HG03196 (cell line): ENCODE measurements at regions not wholly inside any gene's neighbourhood (a gene's known extent, or its start where the extent isn't known, plus 50 kb on each side); places are given as distances from the start of the nearest gene placed in this dataset.
"Not testable (repeated sequence)": the region's sequence is repeated elsewhere in the genome, so short reads cannot be mapped to it uniquely, and the experiment has no call there.

Source experiments
- ATAC-seq: cut with Tn5 transposase; IDR thresholded peaks from one replicate; pipeline ENCODE4 v1.9.1; 2021; ENCODE audit not compliant: unreplicated experiment

DNA sequence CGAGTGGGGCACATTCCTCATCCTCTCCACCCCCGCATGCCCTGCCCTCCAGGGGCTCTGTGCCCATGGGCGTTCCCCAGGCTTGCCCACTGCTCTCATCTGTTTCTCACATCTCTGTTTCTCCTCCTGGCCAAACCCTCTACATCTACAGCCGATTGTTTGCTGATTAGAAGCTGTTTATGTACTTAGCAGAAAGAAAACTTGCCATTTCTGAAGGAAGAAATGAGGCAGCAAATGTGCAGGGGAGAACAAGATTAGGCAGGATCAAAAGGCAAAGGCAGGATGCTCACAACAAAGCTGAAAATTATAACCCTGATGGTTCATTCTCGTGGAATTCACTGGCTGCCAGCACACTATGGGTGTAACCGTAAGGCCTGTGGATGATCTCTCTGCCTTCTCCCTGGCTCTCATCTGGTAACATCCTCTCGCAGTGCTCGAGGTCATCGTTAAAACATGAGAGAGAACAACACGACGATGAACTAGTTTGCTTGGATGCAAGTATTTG is 111.6 kb upstream of the KLF14 start:
- ATAC-seq: no peak

GRCh38 chr7:130849604-130850003 is 115.6 kb upstream of the KLF14 start:
- no peak for ATAC-seq

- ATAC-seq: no peak
Measured at GRCh38 chr7:130850956-130851355, 116.9 kb upstream of the KLF14 start.

GRCh38 chr7:130852867-130853266 is 118.9 kb upstream of the KLF14 start:
- no peak for ATAC-seq

DNA sequence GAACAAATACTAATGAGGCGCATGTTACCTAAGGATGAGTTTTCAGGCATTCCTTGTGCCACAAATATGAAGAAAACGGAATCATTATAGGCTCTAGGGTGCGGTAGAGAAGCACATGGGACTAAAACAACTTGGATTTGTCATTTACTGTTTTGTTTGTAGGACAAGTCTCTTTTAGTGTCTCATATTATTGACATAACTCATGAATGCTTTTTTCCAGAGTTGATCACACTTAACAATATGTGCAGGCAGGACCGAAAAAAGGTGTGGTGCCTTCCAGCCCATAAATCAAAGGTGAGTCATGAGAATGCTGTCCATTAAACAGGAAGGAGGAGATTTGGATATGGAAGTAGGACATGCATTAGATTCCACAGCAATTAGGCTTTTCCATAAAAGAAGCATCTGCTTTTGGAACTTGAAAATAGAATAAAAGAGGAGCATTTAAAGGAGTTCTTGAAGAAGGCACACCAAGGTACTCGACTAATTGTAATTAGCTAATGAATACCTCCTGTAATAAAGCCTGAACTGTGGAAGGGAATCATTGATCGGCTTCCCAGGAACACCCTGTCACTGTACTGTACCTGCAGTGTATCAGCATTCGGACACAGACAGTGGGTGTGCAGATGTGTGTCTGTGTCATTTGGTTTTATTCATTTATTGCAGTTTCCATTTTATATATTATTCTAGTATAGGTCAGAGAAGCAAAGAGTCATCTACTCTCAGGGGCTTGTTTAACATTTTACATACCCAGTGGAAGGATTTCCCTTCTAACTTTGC is 119.7 kb upstream of the KLF14 start:
- ATAC-seq: no peak

DNA sequence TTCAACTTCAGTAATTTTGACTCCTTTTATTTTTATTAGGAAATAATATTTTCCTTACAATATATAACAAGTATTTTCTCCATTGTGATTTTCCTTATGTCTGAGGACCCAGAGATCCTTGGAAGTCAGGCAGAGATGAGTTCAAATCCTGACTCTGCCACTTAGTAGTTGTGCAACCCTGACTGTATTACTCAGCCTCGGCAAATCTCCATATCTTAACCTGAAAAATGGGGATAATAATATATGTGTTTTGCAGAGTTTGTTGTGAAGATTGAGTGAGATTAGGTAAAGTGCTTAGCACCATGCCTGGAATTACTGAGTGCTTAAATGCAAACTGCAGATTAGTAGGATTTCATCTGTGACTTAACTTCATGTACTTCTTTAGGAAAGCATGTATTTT is 120.5 kb upstream of the KLF14 start:
- ATAC-seq: no peak

GRCh38 chr7:130856866-130857265 is 122.9 kb upstream of the KLF14 start:
- no peak for ATAC-seq

- ATAC-seq: not testable (repeated sequence)
Measured at GRCh38 chr7:130860832-130861231, 126.8 kb upstream of the KLF14 start.

- no peak for ATAC-seq
Measured at GRCh38 chr7:130865408-130866236, 131.6 kb upstream of the KLF14 start.

GRCh38 chr7:130867039-130867438 is 133.0 kb upstream of the KLF14 start:
- ATAC-seq: no peak

DNA sequence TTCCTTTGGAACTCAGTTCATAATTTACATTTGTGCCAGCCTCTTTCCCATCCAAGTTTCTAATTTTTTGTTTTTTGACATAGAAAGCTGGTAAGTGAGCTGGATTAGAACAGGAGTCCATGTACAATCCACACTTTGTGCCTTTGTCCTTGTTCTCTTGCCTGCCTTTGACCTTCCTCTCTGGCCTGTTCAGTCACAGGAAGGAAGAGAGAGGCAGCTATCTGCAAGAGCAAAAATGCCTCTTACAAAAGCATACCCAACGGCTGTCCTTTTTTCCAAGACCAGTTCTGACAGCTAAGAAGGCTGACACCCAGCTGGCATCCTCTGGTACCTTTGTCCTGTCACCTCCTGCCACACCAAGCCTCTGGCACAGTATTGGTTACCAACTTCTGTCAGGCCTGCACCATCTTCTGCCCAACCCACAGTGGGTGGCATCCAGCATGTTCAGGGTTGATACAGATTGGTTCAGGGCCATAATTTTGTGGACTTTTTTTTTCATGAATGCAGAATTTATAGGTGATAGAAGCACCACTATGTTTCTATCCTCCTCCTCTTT is 133.7 kb upstream of the KLF14 start:
- ATAC-seq: no peak

DNA sequence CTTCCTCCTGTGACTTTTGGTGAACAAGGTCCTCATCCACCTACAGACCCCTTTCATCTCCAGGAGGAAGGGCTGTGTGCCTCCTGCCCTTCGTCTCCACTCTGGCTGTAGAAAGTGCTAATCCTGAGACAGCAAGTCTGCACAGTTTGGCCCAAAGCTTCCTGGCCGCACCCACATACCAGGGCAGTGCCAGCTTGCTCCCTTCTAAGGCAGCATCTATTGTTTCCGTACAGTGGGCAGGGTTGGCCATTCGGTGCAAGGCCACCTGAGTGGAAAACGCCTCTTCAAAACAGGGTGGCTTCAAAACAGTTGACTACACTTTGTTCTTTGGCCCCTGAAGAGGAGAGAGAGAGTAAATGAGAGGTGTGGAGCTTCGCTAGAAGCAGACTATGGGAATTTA is 134.1 kb upstream of the KLF14 start:
- ATAC-seq: no peak

GRCh38 chr7:130869918-130870317 is 135.9 kb upstream of the KLF14 start:
- ATAC-seq: no peak

- no peak for ATAC-seq
Measured at GRCh38 chr7:130872341-130872740, 138.3 kb upstream of the KLF14 start.

DNA sequence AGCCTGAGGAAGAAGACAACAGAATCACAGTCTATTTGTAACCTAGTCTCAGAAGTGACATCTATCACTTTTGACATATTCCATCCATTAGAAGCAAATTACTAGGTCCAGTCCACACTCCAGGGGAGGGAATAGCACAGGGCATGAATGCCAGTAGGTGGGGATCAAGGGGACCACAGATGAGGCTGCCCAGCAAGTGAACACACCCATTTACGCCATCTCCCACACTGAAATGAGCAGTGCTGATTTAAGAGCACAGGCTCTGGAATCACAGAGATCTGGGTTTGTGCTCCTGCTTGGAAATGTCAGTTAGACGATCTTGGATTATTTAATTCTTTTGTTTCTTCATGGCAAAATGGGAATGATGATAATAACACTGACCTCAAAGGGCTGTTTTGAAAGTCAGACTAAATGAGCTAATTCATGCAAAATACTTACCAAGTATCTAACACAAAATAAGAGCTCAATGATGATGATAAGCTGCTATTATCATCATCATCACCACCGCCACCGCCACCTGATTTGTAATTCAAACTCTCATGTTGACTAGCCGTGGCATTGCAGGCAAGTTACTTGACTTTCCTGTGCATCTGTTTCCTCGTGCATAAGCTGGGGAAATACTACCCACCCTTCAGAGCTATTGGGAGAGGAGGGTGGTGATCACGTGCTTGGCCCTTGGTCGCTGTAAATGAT is 138.9 kb upstream of the KLF14 start:
- ATAC-seq: no peak

GRCh38 chr7:130874071-130874915 is 140.3 kb upstream of the KLF14 start:
- ATAC-seq: no peak

DNA sequence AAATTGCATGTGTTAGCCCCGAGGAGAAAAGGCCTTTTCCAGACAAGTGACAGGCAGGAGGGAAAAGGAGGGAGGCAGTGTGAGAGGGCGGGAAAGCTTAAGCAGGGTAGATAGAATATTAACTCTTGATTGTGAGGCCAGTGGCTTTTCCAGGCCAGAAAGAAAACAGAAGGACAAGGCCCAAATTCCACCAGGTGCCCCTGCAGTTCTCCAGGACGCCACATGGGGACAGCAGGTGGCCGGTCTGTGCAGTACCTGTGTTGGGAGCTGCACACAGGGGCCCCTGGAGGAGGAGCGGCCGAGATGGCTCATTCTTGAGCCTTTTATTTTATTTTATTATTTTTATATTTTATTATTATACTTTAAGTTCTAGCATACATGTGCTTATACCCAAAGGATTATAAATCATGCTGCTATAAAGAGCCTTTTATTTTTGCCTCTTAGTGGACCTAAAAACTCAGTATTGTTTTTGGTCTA is 141.3 kb upstream of the KLF14 start:
- ATAC-seq: no peak

- no peak for ATAC-seq
Measured at GRCh38 chr7:130875901-130876300, 141.9 kb upstream of the KLF14 start.

DNA sequence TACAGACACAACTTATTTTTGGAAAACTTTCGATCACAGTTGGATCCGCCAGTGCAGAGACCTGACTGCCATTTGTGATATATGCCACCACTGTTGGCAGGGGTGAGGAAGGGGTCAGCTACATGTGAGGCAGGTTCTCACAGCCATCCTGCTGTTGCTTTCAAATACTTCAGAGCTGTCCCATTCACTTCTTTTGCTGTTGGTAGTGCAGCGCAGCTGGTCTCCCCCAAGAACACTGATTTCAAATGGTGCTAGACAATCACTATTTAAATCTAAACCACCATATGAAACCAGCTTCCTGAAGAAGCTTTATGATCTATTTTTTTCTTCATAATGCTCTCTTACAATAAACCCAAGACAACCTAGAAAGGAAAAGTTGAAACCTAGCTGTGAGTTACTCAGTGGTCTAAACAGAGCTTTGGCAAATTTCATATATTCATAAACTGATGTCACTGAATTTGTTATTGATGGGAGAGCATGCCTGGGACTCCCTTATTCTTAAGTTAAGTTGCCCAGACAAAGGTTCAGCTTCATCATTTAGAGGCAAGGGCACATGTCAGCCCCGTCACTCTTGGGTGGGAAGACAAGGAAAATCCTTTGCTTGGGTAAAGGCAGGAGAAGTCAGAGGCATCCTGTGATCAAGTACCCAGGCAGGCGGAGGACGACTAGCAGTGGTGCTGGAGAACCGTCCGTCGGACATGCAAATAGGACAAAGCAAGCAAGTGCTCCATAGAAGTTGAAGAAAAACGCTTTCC is 143.4 kb upstream of the KLF14 start:
- ATAC-seq: no peak

GRCh38 chr7:130877991-130878305 is 143.9 kb upstream of the KLF14 start:
- ATAC-seq: no peak
